ENCODE measurements at regions not wholly inside any gene's neighbourhood (a gene's known extent, or its start where the extent isn't known, plus 50 kb on each side); places are given as distances from the start of the nearest gene placed in this dataset.
"Not testable (repeated sequence)": the region's sequence is repeated elsewhere in the genome, so short reads cannot be mapped to it uniquely, and the experiment has no call there.

GRCh38 chr9:135366104-135366503, 113.5 kb upstream of the PPP1R26 start:
- DNase-seq = no peak

DNA sequence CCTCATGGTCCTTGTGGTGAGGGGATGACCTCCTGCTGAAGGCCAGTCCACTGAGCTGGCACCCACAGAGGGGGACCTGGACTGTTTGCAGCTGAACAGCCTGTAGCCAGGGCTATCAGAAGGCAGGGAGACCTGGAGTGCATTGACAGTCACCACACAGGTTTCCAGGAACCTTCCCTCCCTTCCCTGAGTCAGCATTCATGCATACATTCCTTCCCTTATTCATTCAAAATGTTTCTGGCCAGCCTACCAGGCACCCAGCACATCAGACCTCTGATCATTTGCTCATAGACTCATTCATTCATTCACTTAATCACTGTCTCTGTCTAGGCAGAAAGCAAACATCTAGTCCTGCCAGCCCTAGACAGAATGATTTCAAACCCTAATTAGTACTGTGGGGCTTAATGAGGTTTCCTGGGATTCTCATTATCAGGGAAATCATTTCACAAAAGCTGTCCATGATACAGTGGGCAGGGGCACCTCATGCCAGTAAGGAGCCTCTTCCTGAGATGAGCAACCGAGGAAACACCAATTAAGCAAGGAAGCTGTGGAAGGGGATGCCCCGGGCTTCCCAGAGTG, 110.1 kb upstream of the PPP1R26 start:
- DNase-seq = no peak

DNA sequence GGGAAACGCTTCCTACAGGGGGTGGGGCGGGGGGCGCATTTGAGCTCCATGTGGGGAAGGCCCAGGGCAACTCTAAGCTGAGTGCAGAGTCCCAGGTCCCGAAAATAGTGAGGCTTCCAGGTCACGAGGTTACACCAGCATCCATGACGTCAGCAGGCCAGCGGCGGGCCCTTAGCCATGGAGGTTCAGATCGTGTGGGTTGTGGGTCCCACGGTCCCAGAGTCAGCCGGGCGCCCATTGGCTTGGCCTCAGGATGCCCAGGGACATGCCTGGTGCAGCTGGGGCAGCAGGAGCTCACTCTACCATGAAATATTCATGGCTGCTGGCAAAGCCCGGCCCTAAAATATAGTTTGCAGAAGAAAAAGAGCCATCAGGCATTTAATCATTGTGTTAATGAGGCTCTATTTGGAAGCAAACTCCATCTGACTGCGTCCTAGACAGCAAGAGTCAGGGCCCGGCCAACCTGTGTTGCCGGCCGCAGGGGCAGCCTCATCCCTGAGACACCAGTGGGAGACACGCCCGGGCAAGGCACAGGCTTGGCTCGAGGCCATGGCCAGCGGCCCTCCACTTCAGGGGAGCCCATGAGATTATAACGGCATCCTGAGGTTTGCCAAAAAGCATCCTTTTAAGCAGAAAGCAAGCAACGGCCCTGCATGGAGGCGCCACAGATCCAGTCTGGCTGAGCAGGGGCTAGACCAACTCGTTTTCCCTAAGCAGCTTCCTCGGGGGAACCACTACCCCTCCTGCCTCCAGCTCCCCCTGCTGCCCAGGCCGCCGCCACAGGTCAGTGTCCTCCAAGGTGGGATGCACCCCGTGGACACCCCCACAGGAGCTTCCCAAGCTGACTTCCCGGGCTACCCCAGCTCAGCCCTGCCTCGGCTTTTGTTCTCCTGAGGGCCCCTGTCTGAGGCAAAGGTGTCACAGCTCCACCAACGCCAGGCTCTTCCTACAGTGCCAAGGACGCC, 108.9 kb upstream of the PPP1R26 start:
- DNase-seq = no peak

DNA sequence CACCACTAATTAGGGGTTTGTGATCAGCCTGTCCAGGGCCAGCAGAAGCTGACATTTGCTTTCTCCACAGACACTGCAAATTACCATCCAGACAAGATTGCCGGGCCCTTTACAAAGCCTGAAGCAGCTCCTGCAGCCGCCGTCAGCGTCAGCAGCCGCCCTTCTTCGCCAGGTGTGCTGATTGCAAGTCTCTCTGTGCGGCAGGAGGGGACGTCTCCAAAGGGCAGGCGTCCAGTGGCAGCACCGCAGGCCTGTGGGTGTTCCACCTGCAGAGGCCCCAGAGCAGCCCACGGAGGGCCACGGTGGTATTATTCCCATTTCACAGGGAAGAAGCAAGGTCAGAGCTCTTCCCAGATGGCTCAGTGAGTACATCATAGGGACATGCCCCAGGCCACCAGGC, 108.0 kb upstream of the PPP1R26 start:
- no peak for DNase-seq

- DNase-seq = no peak
These were observed 107.5 kb upstream of the PPP1R26 start for GRCh38 chr9:135372036-135372435.

DNA sequence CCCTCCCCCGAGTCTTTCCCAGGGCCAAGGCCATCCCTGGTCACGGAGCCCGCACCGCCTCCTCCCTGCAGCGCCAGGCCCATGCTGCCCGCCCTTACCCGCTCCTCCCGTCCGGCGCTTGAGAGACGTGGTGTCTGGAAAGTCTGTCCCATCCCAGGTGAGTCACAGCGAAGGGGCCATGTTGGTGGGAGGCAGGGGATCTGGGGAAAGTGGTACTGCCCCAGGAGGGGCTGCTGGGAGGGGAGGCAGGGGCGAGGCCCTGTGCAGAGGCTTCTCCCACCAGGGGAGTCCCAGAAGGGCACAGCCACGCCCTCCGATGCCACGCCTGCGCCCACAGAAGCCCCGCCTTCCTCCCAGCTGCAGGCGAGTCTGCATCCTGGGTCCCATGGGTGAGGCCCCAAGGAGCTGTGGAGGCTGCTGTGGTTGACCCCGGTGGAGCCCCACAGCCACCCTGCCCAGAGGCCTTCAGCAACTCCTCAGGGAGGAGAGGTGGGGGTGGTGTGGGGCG, 107.0 kb upstream of the PPP1R26 start:
- DNase-seq = no peak

GRCh38 chr9:135373151-135373685, 106.4 kb upstream of the PPP1R26 start:
- no peak for DNase-seq

GRCh38 chr9:135373820-135374219, 105.8 kb upstream of the PPP1R26 start:
- no peak for DNase-seq

DNA sequence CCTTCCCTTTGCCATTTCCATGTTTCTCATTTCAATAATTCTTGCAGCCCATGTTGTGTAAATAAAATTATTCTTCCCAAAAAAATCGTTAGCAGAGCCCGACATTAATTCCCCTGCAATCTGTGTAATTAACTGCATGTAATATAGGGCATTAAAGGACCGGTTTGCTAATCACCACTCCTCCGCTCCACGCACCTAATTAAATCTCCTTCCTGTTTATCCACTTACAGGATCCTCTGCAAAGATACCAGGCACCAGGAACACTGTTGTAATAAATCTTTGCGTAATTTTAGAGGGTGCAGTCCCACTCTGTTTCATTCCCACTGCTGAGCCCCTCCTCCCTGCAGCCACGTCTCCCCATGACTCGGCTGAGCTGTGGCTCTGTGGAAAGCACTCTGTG, 105.0 kb upstream of the PPP1R26 start:
- no peak for DNase-seq

GRCh38 chr9:135375001-135375400, 104.6 kb upstream of the PPP1R26 start:
- no peak for DNase-seq

DNA sequence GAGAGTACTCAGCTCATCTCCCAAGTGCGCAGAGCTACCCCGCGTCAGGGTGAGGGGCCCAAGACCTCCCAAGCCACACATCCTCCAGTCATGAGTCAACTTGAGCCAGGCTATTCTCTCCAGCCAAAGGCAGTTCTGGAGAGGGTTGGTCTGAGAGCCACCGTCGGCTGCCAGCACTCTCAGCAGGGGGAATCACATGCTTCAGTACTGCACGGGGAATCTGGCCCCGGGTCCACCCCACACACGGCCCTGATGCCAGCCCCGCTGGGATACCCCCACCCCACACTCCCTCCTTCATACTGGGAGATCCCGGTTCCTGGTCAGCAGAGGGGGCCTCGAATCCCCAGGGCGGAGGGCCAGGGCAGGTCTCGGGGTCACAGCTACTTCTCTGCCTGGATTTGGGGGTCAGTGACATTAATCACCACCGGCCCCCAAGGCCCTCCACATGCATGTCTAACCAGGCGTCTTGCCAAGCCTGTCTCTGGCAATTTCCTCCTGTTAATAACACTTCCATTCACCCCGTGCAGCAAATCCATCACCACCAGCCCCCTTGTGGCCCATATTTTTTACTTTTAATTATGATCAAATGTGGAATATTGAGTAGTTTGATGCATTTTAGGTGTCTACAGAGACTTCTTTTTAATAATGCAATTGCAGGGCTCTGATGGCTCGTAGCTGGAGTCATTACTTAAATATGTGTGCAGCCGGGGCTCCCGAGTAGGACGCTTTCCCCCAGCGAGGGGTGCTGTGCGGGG, 102.9 kb upstream of the PPP1R26 start:
- no peak for DNase-seq

DNA sequence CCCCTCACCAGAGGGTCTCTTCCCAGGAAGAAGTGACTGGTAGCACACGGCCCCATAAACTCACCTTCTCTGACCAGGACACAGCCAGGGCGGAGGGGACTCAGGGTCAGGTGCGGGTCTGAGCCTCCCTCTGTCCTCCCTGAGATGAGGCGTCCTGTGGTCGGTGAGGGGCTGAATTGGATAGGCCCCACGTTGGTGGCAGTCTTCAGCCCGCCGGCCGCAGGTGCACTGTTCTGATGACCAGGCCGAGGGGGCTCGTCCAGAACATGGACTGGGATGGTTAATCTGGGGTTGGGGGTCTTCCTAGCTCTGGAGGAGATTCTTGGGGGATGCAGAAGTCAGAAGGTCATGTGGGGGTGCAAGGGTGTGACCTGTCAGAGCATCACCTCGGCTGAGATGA, 102.2 kb upstream of the PPP1R26 start:
- DNase-seq = no peak

GRCh38 chr9:135378751-135379150, 100.8 kb upstream of the PPP1R26 start:
- no peak for DNase-seq

DNA sequence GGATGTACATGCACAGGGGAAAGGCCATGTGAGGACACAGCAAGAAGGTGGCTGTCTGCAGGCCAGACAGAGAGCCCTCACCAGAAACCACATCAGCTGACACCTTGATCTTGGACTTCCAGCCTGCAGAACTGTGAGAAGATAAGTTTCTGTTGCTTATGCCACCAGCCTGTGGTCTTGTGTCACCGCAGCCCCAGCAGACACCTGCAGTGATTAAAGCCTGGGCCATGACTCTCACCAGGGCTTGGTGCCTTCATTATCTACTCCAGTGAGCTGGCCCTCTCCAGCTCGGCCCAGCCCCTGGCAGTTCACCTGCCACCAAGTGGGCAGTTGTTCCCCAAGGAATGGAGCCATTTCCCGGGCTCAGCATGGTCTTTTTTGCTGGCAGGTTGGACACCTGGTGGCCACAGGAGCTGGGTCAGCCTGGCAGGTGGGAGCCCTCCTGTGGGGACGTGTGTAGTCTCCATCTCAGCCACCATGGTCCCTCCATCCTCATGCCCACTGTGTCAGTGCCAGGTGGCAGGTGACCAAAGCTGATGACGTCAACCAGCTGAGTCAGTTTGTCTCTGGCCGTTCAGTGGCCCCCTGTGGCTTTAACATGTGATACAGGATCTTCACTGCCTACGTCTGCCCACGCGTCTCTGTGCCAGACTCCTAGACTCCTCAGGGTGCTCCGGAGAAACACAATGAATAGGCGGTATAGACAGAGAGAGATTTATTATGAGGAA, 99.9 kb upstream of the PPP1R26 start:
- DNase-seq = no peak

GRCh38 chr9:135380311-135380960, 99.1 kb upstream of the PPP1R26 start:
- DNase-seq = no peak

DNA sequence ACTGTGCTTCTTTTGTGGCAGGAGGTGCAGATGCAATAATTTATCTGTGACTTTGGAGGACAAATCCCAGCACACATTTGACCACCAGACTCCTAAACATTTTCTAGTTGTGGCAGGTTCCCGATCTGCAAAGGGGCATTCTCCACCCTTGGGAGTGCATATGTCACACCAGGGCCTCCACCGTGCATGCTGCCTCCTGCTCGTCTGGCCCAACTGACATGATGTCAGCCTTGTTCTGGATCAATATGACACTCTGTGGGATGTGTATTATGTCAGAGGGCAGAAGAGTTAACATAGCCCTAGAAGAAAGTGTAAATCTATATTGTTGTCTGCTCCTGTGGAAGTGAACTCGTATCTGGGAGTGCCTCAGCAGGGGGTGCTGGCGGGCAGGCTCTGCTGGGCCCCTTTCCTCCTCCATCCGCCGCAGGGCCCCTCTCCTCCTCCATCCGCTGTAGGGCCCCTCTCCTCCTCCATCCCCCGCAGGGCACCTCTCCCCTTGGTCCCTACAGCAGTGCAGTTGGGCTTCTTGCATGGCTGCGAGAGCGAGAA, 97.7 kb upstream of the PPP1R26 start:
- no peak for DNase-seq

GRCh38 chr9:135384226-135384625, 95.4 kb upstream of the PPP1R26 start:
- DNase-seq = no peak

- not testable (repeated sequence) for DNase-seq
These were observed 94.7 kb upstream of the PPP1R26 start for GRCh38 chr9:135384815-135385405.

DNA sequence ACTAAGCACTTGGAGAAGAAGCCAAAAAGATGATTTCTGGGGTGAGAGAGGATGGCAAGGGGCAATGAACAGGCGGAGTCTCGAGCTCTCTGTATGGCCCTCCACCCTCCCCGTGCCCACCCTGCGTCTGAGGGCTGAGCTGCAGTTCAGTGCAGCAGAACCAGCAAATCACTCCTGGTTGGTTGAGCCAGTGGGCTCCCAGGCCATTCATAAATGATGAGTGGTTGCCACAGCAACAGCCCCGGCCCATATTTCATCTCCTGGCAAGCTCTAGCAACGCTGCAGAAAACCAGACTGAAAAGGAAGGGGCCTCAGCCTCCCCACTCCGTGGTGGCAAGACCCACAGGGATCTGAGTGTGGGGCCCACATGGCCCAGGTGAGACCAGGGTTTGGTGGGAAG, 93.8 kb upstream of the PPP1R26 start:
- no peak for DNase-seq

DNA sequence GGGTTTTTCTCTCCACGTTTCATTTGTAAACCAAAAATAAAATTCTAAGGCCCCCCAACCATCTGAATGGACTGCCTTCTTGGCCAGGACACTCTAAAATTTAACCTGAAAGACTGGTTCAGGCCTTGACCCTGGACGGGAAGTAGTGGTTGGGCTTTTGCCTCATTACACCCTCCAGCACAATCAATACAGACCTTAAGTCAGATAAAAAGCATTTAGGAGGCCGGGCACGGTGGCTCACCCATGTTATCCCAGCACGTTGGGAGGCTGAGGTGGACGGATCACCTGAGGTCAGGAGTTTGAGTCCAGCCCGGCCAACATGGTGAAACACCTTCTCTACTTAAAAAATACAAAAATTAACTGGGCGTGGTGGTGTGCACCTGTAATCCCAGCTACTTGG, 91.6 kb upstream of the PPP1R26 start:
- DNase-seq = no peak

DNA sequence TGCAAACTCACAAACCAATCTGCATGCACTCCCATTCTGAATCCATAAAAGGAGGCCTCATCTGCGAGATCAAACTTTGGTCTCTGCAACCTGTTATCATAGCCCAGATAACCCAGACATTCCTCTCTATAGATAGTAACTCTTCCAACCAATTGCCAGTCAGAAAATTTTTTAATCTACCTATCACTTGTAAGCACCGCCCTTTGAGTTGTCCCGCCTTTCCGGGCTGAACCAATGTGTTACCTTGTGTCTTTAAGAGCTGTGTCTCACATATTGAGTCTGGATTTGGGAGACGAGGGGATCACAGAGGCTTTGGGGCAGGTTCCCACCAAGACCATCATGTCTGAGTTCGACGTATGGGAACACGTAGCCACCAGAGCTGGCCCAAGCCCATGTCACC, 91.1 kb upstream of the PPP1R26 start:
- no peak for DNase-seq
